OCI-LY1 (cell line): ENCODE measurements at regions not wholly inside any gene's neighbourhood (a gene's known extent, or its start where the extent isn't known, plus 50 kb on each side); places are given as distances from the start of the nearest gene placed in this dataset.

Experiments used
- CTCF ChIP-seq: fragments of 200-600 bp; sonication (generic), shearing (Covaris generic); IDR thresholded peaks from 2 replicates; pipeline ENCODE4 v1.5.1; 2017; ENCODE audit warnings: mild to moderate bottlenecking, antibody characterized with exemption, low read length, moderate library complexity, mixed read lengths
- EZH2 ChIP-seq: fragments of 200-600 bp; sonication (generic), shearing (Covaris generic); IDR thresholded peaks from 2 replicates; pipeline ENCODE4 v1.8.0; 2017; ENCODE audit warnings: borderline replicate concordance, mixed run types, mild to moderate bottlenecking, antibody characterized with exemption, low read length, moderate library complexity, mixed read lengths

- TF ChIP-seq CTCF (no peak), EZH2 (no peak)
Measured at GRCh38 chr2:121887513-121888188, 132.2 kb downstream of the TSN start.
